H1 (cell line): ENCODE measurements at regions not wholly inside any gene's neighbourhood (a gene's known extent, or its start where the extent isn't known, plus 50 kb on each side); places are given as distances from the start of the nearest gene placed in this dataset.

Source experiments
- CTCF ChIA-PET: fragments of 300-600 bp; sonication (Branson Sonifier 250); formaldehyde crosslinking; loops from one replicate; lab custom pipeline; 2021; ENCODE audit not compliant: partially characterized antibody; lab: Charles Lee
- POLR2A ChIA-PET: fragments of 300-600 bp; sonication (Branson Sonifier 250); formaldehyde crosslinking; loops from one replicate; lab custom pipeline; 2021; ENCODE audit warnings: inconsistent platforms; ENCODE audit not compliant: partially characterized antibody; lab: Charles Lee
- DNase-seq, 2 experiments: peaks; one replicate each; pipeline versions ENCODE4 v3.0.0 to v3.0.0-alpha.2; 2010 to 2022; ENCODE audit warnings: low spot score in 2 of 2, low read depth in 1 of 2, mixed read lengths in 1 of 2
- FAIRE-seq: peaks from 2 replicates; lab custom pipeline; 2011; peaks lifted over from hg19 to GRCh38; lab: Jason Lieb, UNC
- H2AFZ ChIP-seq: 2 replicates; pipeline ENCODE4 v1.8.1; 2012; ENCODE audit warnings: low read length, inconsistent platforms
- H2AK5ac ChIP-seq: 2 replicates; pipeline ENCODE4 v1.6.1; 2013; ENCODE audit warnings: low read depth, low read length
- H2BK120ac ChIP-seq: replicated peaks from 2 replicates; pipeline ENCODE3; 2013; ENCODE audit warnings: low read depth, low read length, inconsistent platforms
- H2BK12ac ChIP-seq: 2 replicates; pipeline ENCODE4 v1.6.1; 2013; ENCODE audit warnings: low read depth, low read length
- H2BK15ac ChIP-seq: 2 replicates; pipeline ENCODE4 v1.6.1; 2013; ENCODE audit warnings: low read length
- H2BK20ac ChIP-seq: 2 replicates; pipeline ENCODE4 v1.6.1; 2013; ENCODE audit warnings: low read length
- H2BK5ac ChIP-seq: 2 replicates; pipeline ENCODE4 v1.6.1; 2013; ENCODE audit warnings: low read depth, low read length
- H3K14ac ChIP-seq: 2 replicates; pipeline ENCODE4 v1.6.1; 2013; ENCODE audit warnings: inconsistent platforms; ENCODE audit not compliant: insufficient read length
- H3K18ac ChIP-seq: 2 replicates; pipeline ENCODE4 v1.6.1; 2013; ENCODE audit warnings: low read length; ENCODE audit errors: extremely low read depth
- H3K23ac ChIP-seq: 2 replicates; pipeline ENCODE4 v1.6.1; 2013; ENCODE audit warnings: inconsistent platforms; ENCODE audit not compliant: insufficient read length
- H3K23me2 ChIP-seq: 2 replicates; pipeline ENCODE4 v1.6.1; 2013; ENCODE audit warnings: low read depth, low read length
- H3K27ac ChIP-seq: 2 replicates; pipeline ENCODE4 v1.6.1; 2011; ENCODE audit warnings: low read depth, low read length, inconsistent platforms
- H3K27me3 ChIP-seq, 4 experiments: replicated peaks in 1 of 4; 1 replicate in 1 of 4; 2 replicates in 3 of 4; pipeline versions ENCODE4 v1.6.1 to v1.8.1; 2011 to 2013; ENCODE audit warnings: low read length in 3 of 4, mild to moderate bottlenecking in 3 of 4, inconsistent platforms in 2 of 4, mixed read lengths in 2 of 4, moderate library complexity in 1 of 4; ENCODE audit not compliant: control insufficient read depth in 3 of 4, insufficient read depth in 3 of 4; ENCODE audit errors: extremely low read depth in 1 of 4
- H3K36me3 ChIP-seq, 4 experiments: 2 replicates each; pipeline versions ENCODE4 v1.6.1 to v1.8.1; 2011 to 2013; ENCODE audit warnings: mild to moderate bottlenecking in 4 of 4, low read length in 3 of 4, moderate library complexity in 2 of 4, control low read depth in 1 of 4, inconsistent platforms in 1 of 4; ENCODE audit not compliant: insufficient read depth in 4 of 4, control insufficient read depth in 2 of 4
- H3K4ac ChIP-seq: replicated peaks from 2 replicates; pipeline ENCODE3; 2013; ENCODE audit warnings: low read length, low read depth, mixed read lengths, inconsistent platforms; ENCODE audit not compliant: insufficient read length
- H3K4me1 ChIP-seq, 4 experiments: replicated peaks in 1 of 4; 1 replicate in 1 of 4; 2 replicates in 3 of 4; pipeline versions ENCODE4 v1.6.1 to v1.8.1; 2011 to 2013; ENCODE audit warnings: low read length in 3 of 4, inconsistent platforms in 2 of 4, mixed read lengths in 1 of 4; ENCODE audit not compliant: insufficient read depth in 4 of 4, control insufficient read depth in 3 of 4
- H3K4me2 ChIP-seq, 2 experiments: 2 replicates each; pipeline versions ENCODE4 v1.6.1 to v1.8.1; 2011 to 2013; ENCODE audit warnings: low read depth in 2 of 2, low read length in 2 of 2, control low read depth in 1 of 2, inconsistent platforms in 1 of 2, mild to moderate bottlenecking in 1 of 2; ENCODE audit not compliant: insufficient read depth in 1 of 2
- H3K4me3 ChIP-seq, 4 experiments: fragments of 200-600, 300-600 bp in 1 of 4; sonication (generic), shearing (Covaris generic), sonication (Bioruptor Twin) in 1 of 4; 2 replicates each; pipeline versions ENCODE4 v1.5.1 to v1.8.1; 2011 to 2016; ENCODE audit warnings: low read length in 4 of 4, low read depth in 3 of 4, control low read depth in 2 of 4, inconsistent platforms in 2 of 4, mild to moderate bottlenecking in 2 of 4, mixed read lengths in 1 of 4, moderate library complexity in 1 of 4; ENCODE audit not compliant: insufficient read depth in 2 of 4; ENCODE audit errors: extremely low read depth in 1 of 4
- H3K56ac ChIP-seq: replicated peaks from 2 replicates; pipeline ENCODE3; 2013; ENCODE audit warnings: low read depth, mild to moderate bottlenecking, mixed read lengths, low read length, inconsistent platforms; ENCODE audit not compliant: insufficient read length
- H3K79me1 ChIP-seq: 2 replicates; pipeline ENCODE4 v1.6.1; 2013; ENCODE audit warnings: low read depth, low read length, control low read depth
- H3K79me2 ChIP-seq, 2 experiments: 2 replicates each; pipeline versions ENCODE4 v1.6.1 to v1.8.1; 2012 to 2013; ENCODE audit warnings: low read length in 2 of 2, mild to moderate bottlenecking in 2 of 2, inconsistent platforms in 1 of 2; ENCODE audit not compliant: insufficient read depth in 2 of 2, control insufficient read depth in 1 of 2
- H3K9ac ChIP-seq, 4 experiments: replicated peaks in 1 of 4; 1 replicate in 1 of 4; 2 replicates in 3 of 4; pipeline versions ENCODE4 v1.6.1 to v1.8.1; 2011 to 2013; ENCODE audit warnings: low read depth in 3 of 4, low read length in 3 of 4, control low read depth in 2 of 4, mild to moderate bottlenecking in 2 of 4, moderate library complexity in 2 of 4, inconsistent platforms in 1 of 4; ENCODE audit errors: extremely low read depth in 1 of 4
- H3K9me3 ChIP-seq, 2 experiments: 2 replicates each; pipeline versions ENCODE4 v1.6.1 to v1.8.1; 2012 to 2013; ENCODE audit warnings: mild to moderate bottlenecking in 2 of 2, moderate library complexity in 2 of 2, control low read depth in 1 of 2, inconsistent platforms in 1 of 2, low read depth in 1 of 2, low read length in 1 of 2, mixed read lengths in 1 of 2; ENCODE audit not compliant: insufficient read depth in 2 of 2
- H4K20me1 ChIP-seq, 2 experiments: replicated peaks in 1 of 2; 2 replicates each; pipeline versions ENCODE3 to v1.8.1; 2011 to 2013; ENCODE audit warnings: inconsistent platforms in 2 of 2, low read length in 2 of 2, mild to moderate bottlenecking in 1 of 2; ENCODE audit not compliant: insufficient read depth in 2 of 2, control insufficient read depth in 1 of 2
- H4K5ac ChIP-seq: 2 replicates; pipeline ENCODE4 v1.6.1; 2013; ENCODE audit warnings: low read length, low read depth, mixed read lengths, inconsistent platforms; ENCODE audit not compliant: insufficient read length
- H4K8ac ChIP-seq: 2 replicates; pipeline ENCODE4 v1.8.0; 2013; ENCODE audit warnings: mild to moderate bottlenecking, moderate library complexity, low read length, inconsistent platforms; ENCODE audit not compliant: insufficient read depth; ENCODE audit errors: extremely low read depth
- H4K91ac ChIP-seq: replicated peaks from 2 replicates; pipeline ENCODE3; 2013; ENCODE audit warnings: low read length, mixed read lengths, inconsistent platforms; ENCODE audit not compliant: insufficient read length
- E2F6 ChIP-seq: IDR thresholded peaks from 2 replicates; pipeline ENCODE4 v1.6.1; 2012; ENCODE audit warnings: inconsistent platforms
- FOSL1 ChIP-seq: IDR thresholded peaks from 2 replicates; pipeline ENCODE4 v1.6.1; 2011; ENCODE audit warnings: mild to moderate bottlenecking, low read depth, low read length, moderate library complexity; ENCODE audit not compliant: insufficient read depth
- GABPA ChIP-seq: IDR thresholded peaks from 2 replicates; pipeline ENCODE4 v1.6.1; 2011; ENCODE audit warnings: mild to moderate bottlenecking, low read length, moderate library complexity, borderline replicate concordance; ENCODE audit not compliant: insufficient read depth
- POU5F1 ChIP-seq: IDR thresholded peaks from 2 replicates; pipeline ENCODE4 v1.6.1; 2011; ENCODE audit warnings: low read depth, mild to moderate bottlenecking, low read length, moderate library complexity
- RXRA ChIP-seq: IDR thresholded peaks from 2 replicates; pipeline ENCODE4 v1.6.1; 2011; ENCODE audit warnings: low read depth, mild to moderate bottlenecking, low read length, moderate library complexity; ENCODE audit not compliant: insufficient read depth
- SIN3A ChIP-seq, 2 experiments: IDR thresholded peaks in 1 of 2; conservative IDR thresholded peaks in 1 of 2; 2 replicates each; pipeline ENCODE4 v1.6.1; 2011 to 2012; ENCODE audit warnings: low read length in 2 of 2, improper control_type of control experiment in 1 of 2, low read depth in 1 of 2, mild to moderate bottlenecking in 1 of 2
- ZNF274 ChIP-seq: IDR thresholded peaks from 2 replicates; pipeline ENCODE4 v1.7.0; 2012; ENCODE audit warnings: low read length, borderline replicate concordance; ENCODE audit errors: extremely low read depth
- WGBS, 2 experiments: shearing (Covaris generic) in 1 of 2; methylation state at CpG; one replicate each; pipeline versions ENCODE4 v1.1.6 to v1.1.7; 2013 to 2015; ENCODE audit warnings: low lambda C conversion rate in 2 of 2, mixed read lengths in 2 of 2, inconsistent platforms in 1 of 2, low coverage in 1 of 2, missing lambda C conversion rate in 1 of 2; ENCODE audit not compliant: insufficient replicate concordance in 2 of 2, insufficient coverage in 1 of 2, insufficient read length in 1 of 2; ENCODE audit errors: extremely low coverage in 1 of 2, missing lambda C conversion rate in 1 of 2; 5-methylcytosine and 5-hydroxymethylcytosine counted together

- H4K91ac ChIP-seq = no peak overlapping the region
- H2AK5ac ChIP-seq = no peak overlapping the region
- no peak overlapping the region for H3K18ac ChIP-seq
- 93% methylated on average over 17 of the region's 18 CpGs; no CpG with 5 or more reads in 1 of the 2 experiments for WGBS, 2 experiments
- H3K4me1 ChIP-seq = peaks cover 0 to 3% (median 0%) of the 10 kb centered on the region in 4 experiments; a peak in 1 of 7 replicates
- ChIA-PET POLR2A (no interaction called here), CTCF (no interaction called here)
- H3K79me1 ChIP-seq = no peaks in the 10 kb centered on the region
- H2BK15ac ChIP-seq = no peak overlapping the region
- H3K36me3 ChIP-seq = no peaks in the 10 kb centered on the region
- no peak overlapping the region for H2BK20ac ChIP-seq
- H3K27ac ChIP-seq = no peak overlapping the region
- no peak overlapping the region for H3K4ac ChIP-seq
- H2AFZ ChIP-seq = no peak overlapping the region
- no peak overlapping the region for H3K9ac ChIP-seq
- no peak overlapping the region for H4K5ac ChIP-seq
- H3K23ac ChIP-seq = no peak overlapping the region
- no peak overlapping the region for H3K56ac ChIP-seq
- peaks cover 0 to 3% of the 10 kb centered on the region in 2 experiments; a peak in 1 of 4 replicates for H3K9me3 ChIP-seq
- no peak for DNase-seq
- H3K4me3 ChIP-seq = no peak overlapping the region
- H2BK5ac ChIP-seq = no peak overlapping the region
- no peaks in the 10 kb centered on the region for H4K20me1 ChIP-seq
- H3K23me2 ChIP-seq = no peaks in the 10 kb centered on the region; the same call in 1 of the 2 replicates
- TF ChIP-seq RXRA = no peak
- TF ChIP-seq ZNF274 = no peak
- TF ChIP-seq FOSL1 = no peak
- TF ChIP-seq SIN3A (conservative IDR thresholded peaks at IDR 0.05 in 1 of 2, IDR thresholded peaks at IDR 0.05 in 1 of 2; ENCODE audit: low read depth in 1 of 2, low read length in 2 of 2) = no peak
- TF ChIP-seq GABPA = no peak
- TF ChIP-seq POU5F1 = no peak
- no peak for TF ChIP-seq E2F6
- H3K14ac ChIP-seq = no peak overlapping the region
- H3K27me3 ChIP-seq = no peaks in the 10 kb centered on the region; a peak in 1 of 7 replicates
- FAIRE-seq = no peak
- H2BK12ac ChIP-seq = no peak overlapping the region
- H4K8ac ChIP-seq = no peak overlapping the region
- no peak overlapping the region for H3K4me2 ChIP-seq
- no peaks in the 10 kb centered on the region for H3K79me2 ChIP-seq
- no peak overlapping the region for H2BK120ac ChIP-seq
Observed at GRCh38 chr3:194950906-194951628, 265.4 kb downstream of the FAM43A start.
